Activated effector memory CD4-positive, alpha-beta T cell treated with Interleukin-2 at 50 U/mL for 16 hours (primary cell): ENCODE measurements at regions not wholly inside any gene's neighbourhood (a gene's known extent, or its start where the extent isn't known, plus 50 kb on each side); places are given as distances from the start of the nearest gene placed in this dataset.
"Not testable (repeated sequence)": the region's sequence is repeated elsewhere in the genome, so short reads cannot be mapped to it uniquely, and the experiment has no call there.

Experiments used
- DNase-seq: peaks from one replicate; pipeline ENCODE4 v3.0.0-alpha.2; 2020

DNA sequence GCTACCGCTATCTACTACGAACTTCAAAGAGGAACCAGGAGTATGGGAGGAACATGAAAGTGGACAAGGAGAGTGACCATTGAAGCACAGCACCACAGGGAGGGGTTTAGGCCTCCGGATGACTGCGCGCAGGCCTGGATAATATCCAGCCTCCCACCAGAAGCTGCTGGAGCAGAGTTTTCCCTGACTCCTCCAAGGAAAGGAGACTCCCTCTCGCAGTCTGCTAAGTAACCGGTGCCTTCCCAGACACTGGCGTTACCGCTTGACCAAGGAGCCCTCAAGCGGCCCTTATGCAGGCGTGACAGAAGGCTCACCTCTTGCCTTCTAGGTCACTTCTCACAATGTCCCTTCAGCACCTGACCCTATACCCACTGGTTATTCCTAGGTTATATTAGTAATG, 64.2 kb upstream of the BTG3 start:
- not testable (repeated sequence) for DNase-seq

DNA sequence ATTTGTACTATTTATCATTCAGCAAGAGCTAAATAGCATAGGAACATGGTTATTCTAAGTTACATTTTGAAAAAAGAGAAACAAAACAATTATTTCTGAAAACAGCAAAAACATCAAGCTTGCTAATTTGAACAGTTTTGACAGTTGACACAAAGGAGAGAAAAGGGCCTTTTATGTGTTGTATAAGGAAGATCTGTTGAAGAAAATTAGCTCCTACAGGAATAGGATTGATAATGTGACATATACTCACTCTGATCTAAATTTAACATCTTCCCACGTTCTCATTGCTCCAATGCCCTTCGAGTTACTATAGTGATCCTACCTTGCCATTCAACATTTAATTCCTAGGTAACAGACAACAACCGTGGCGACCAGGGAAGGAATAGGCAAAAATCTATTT, 61.4 kb upstream of the BTG3 start:
- no peak for DNase-seq

DNA sequence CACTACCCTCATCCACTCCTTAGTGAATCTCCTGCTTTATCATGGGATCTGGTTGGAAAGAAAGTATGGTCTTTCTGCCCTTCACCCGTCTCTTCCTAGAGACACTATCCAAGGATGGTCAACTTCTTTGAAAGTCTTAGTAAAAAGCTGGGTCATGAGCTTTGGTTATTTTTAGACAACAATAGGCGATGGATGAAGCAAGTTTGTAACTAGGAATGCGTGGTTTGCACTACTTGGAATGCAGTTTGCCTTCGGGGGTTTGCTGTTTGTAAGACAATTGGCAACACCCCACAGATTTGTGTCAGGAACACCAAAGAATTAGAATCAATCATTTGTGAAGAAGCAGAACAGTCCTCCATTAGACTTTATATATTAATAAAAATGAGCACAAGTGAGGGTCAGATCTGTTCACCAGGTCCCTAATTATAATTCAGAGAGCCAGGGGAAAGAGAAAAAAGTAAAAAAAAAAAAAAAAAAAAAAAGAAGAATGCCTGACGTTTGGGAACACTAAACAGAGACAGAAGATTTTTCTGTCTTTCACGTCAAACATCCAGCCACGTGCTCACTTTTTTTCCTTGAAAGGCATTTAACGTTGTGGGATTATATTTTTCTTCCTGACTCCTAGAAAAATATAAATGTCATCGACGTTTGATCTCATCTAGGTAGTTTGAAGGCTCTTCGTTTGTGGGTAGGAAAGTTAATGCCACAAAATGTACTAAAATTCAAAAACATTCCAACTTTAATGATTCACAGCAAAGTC, 60.7 kb upstream of the BTG3 start:
- DNase-seq = no peak

DNA sequence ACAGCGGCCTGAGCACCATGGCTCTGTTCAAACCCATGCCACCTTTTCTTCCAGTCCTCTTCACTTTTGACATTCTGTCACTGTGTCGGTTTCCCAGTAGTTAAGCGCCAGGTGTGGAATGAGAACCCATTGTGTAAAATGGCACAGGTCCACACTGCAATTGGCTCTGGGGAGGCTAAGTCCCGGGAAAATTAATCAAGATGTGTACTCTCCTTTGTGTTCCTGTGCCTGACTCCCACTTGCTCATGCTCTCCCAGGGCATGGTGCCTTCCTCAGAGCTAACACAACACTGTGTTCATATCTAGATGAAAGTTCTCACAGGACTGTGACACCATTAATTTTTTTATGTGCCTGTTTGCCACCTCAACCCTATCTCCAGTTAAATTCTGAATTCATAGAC, 59.0 kb upstream of the BTG3 start:
- DNase-seq = no peak

DNA sequence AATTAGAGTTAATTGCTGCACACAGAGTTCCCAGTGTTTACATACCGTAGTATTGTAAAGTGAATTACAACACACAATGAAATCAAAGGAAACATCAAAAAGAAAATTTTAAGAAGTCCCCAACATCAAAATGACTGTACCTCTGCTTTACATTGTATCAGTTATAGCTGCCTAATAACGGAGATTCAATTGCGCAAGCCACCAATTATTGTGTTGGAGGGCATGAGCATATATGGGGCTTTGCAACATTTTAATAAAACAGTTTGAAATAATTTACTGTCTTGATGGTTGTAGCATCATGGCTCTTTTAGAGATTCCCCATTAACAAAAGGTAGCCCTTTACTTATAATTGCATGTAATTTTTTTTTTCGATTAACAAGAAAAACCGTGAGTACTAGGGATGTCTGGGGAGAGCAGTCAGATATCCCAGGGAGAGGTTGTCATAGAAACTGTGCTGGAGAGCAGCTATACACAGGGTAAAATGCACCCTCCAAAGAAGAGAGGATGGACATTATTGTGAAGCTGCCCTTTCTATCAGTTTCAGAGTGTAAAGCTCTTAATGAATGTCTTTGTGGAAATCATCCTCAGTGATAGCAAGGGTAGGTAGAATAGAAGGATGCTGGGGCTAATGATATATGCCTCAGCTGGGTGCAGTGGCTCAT, 55.9 kb upstream of the BTG3 start:
- no peak for DNase-seq

DNA sequence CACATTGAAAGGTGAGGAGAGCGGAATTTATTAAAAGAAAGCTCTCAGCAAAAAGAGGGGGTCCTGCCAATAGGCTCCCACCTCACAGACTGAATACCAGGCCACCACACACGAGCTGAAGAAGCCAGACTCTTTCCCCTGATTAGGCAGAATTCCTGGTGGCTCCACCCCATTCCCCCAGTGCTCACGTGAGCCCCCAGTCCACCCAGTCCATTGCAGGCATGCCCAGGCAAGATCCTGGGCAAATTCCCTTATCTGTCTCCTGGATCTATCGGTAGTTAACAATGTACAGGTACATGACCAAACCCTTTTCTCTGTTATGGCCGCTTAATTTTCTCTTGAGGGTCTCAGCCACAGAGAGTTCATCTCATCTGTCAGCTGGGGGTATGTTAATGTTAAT, 54.6 kb upstream of the BTG3 start:
- no peak for DNase-seq
